Stimulated activated CD4-positive, alpha-beta T cell treated with anti-CD3 and anti-CD28 coated beads, TNF-alpha, amount 100 ng/mL, for 48 hours (primary cell): ENCODE measurements at regions not wholly inside any gene's neighbourhood (a gene's known extent, or its start where the extent isn't known, plus 50 kb on each side); places are given as distances from the start of the nearest gene placed in this dataset.
"Not testable (repeated sequence)": the region's sequence is repeated elsewhere in the genome, so short reads cannot be mapped to it uniquely, and the experiment has no call there.

ENCODE experiments used
- DNase-seq, 3 donors: peaks; one replicate each; pipeline ENCODE4 v3.0.0-alpha.2; 2020; ENCODE audit warnings: low read depth in 3 of 3

DNA sequence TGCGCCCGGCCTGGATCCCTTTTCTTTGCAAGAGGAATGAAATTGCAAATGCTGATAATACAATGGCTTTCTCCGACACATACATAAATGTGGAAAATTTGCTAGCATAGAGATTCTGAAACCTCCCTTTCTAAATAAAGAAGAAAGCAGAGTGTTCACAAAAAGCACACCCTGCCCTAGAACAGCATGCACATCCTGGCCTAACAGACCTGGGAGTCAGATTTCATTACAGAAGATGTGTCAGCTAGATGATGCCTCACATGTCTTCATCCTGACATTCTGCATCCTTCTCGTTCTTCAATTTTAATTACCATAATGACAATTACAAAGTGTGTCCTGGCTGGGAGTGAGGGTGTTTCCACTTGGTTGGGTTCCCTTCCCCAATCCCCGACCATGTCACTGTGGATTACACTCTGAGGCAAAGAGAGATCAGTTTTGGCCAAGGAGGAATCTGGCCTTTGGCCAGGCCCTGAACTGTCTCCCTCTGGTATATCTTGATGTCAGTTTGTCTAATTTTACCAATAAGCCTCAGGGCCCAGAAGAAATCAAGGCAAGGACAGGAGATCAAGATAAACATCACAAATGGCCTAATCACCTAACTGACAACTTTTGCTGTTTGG, 104.9 kb upstream of the SPATA12 start:
- no peak for DNase-seq

DNA sequence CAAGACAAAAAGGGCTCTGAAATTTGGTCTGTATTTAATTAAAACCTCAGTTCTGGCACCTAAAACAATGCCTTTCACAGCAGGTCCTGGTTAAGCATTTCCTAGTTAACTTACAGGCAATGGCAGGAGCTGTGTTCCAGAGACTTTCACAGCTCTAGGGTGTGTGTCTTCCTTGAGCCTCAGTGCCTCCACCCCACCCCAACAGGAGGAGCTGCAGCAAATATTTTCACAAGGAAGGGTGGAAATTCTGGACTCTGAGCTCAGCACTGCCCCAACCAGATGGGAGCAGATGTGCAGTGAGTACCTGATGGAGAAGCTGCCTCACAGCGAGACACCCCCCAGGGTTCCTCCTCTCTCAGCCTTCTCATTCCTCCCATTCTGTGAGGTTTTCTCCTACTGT, 106.3 kb upstream of the SPATA12 start:
- no peak for DNase-seq

DNA sequence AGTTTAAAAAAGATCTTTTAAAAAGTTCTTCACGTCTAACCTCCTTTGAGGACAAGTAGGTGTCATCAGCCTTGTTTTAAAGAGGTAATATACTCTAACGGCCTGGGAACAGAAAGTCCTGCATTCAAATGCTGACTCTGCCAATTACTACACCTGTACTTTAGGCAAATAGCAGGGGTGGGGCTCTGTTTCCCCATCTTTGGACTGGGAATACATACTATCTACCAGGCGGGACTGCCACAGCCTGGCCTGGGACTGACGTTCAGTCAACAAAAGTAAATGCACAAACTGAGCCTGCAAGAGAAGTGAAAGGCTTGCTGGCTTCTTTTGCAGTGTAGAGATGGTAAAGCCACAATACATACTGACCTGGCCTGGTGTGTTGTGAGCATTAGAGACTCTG, 107.6 kb upstream of the SPATA12 start:
- DNase-seq: no peak

DNA sequence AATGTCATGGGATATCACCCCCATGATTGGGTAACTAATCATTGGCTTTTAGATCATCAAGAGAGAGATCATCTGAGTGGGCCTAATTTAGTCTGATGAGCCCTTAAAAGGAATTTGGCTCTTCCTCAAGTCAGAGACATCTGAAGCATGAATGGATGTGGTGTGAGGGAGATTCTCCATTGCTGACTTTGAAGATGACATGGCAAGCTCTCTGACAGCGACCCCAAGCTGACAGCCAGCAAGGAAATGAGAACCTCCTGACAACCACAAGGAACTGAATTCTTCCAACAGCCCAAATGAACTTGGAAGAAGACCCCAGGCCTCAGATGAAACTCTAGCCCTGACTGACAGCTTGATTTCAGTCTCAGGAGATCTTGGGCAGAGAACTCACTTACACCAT, 108.4 kb upstream of the SPATA12 start:
- DNase-seq: no peak

DNA sequence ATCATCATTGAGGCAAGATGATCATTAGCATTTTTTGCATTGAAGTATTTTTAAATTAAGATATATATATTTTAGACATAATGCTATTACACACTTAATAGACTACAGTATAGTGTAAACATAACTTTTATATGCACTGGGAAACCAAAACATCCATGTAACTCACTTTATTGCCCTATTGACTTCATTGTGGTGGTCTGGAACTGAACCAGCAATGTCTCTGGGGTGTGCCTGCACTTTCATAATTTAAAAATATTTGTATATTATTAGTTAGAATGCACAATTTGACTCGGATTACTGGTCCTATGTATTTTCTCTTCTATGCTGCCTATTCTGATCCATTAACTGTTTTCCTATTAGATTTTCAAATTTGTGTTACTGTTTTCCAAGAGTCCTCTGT, 109.1 kb upstream of the SPATA12 start:
- no peak for DNase-seq

DNA sequence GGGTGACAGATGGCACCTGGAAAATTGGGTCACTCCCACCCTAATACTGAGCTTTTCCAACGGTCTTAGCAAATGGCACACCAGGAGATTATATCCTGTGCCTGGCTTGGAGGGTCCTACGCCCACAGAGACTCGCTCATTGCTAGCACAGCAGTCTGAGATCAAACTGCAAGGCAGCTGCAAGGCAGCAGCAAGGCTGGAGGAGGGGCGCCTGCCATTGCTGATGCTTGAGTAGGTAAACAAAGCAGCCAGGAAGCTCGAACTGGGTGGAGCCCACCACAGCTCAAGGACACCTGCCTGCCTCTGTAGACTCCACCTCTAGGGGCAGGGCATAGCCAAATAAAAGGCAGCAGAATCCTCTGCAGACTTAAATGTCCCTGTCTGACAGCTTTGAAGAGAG, 115.1 kb upstream of the SPATA12 start:
- not testable (repeated sequence) for DNase-seq

DNA sequence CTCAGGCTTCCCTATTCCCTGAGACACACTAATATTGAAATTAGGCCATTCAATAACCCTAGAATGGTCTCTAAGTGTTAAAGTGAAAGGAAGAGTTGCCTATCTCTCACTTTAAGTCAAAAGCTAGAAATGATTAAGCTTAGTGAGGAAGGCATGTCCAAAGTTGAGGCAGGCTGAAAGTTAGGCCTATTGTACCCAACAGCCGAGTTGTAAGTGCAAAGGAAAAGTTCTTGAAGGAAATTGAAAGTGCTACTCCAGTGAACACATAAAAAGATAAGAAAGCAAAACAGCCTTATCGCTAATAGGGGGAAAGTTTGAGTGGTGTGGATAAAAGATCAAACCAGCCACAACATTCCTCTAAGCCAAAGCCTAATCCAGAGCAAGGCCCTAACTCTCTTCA, 117.9 kb upstream of the SPATA12 start:
- DNase-seq: no peak

DNA sequence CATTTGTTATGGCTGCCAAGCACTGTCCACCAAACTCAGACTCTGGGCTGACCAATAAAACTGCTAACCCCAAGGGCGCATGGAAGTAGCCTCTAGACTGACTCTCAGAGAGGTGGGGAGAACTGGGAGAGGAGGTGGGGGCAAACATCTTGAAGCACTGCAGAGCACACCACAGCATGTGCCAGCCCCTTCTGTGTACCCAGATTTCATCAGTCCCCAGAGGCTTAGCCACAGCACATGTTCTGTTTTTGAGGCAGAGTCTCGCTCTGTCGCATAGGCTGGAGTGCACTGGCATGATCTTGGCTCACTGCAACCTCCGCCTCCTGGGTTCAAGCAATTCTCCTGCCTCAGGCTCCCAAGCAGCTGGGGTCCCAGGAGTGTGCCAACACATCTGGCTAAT, 119.5 kb upstream of the SPATA12 start:
- DNase-seq: no peak

DNA sequence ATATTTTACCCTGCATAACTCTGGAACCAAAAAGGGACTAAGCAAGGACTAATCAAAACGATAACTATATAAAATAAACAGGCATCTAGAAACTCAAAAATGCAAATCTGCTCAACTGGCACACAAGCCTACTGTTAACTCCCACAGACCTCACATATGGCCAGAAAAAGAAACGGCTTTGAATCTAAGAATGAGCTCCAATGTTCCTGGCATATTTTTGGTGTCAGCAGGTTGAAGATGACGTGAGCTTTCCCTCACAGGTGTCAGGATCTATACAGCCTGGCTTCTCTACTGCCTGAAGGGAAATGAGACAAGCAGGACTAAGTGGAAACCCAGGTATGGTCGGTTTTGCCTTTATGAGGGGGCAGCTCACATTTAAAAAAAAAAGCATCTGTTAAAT, 120.1 kb upstream of the SPATA12 start:
- DNase-seq: no peak

DNA sequence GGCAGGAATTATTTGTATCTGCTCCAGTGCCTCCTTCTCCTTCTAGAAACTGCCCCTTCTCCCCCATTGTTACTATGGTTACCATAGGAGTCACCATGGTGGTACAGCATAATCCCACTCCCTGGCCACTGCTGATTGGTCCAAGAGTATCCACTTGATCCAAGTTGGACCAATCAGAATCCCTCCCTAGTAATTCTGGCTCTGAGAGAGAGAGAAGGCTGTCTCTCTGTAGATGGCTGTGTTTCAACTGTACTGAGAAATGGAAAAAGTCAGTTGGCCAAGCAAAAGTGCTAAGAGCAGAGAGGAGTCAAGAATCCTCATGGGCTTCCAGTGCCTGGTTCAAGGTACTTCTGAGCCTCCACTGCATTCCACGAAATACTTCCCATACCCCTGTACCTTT, 120.6 kb upstream of the SPATA12 start:
- DNase-seq: no peak

DNA sequence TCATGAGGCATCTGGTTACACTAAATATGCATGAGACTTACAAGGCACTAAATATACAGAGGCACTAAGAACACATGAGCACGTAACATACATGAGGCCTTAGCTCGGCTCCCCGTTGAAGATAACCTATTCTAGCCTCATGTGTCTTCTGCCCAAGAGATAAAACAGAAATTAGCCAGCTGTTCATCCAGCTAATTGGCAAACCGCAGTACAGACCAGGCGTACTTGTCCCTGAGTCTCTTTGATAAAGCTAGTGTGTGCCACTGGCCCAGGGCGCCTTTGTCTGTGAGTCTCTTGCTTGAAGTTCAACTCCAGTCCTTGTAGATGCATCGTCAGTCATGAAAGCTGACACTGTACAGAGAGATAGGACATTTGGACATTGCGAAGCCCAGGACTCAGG, 121.9 kb upstream of the SPATA12 start:
- DNase-seq: no peak

DNA sequence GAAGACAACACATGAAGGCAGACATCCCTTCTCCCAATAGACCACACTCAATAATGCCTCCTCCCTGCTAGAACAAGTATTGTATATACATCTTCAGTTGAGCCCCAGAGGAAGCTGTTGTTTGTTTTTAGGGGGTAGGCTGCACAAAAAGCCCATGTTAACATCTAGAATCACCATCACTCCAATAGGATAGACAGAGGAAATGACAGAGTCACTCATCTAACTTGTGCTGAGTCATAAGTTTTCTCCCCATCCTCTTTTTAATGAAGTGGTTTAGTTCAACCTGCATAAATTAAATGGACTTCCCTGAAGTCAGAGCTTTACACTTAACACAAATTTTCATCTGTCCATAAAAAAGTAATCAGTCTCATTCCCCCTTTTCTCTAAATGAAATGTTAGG, 122.9 kb upstream of the SPATA12 start:
- no peak for DNase-seq

DNA sequence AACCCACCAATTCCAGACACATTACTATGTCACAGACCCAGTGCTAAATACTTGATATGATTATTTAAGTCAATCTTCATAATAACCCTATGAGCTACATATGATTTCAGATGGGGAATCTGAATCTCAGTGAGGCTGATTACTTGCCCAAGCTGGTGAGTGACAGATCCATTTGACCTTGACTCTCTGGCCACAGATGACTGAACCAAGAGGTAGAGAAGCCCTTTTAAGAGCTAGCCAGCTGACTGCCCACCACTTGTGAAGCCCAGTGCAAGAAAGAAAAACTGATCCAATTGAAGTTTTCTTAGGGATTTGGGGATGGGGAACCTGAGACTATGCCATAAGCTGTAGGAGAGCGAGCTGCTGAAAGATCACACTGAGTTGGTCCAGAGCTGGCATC, 124.7 kb upstream of the SPATA12 start:
- no peak for DNase-seq

DNA sequence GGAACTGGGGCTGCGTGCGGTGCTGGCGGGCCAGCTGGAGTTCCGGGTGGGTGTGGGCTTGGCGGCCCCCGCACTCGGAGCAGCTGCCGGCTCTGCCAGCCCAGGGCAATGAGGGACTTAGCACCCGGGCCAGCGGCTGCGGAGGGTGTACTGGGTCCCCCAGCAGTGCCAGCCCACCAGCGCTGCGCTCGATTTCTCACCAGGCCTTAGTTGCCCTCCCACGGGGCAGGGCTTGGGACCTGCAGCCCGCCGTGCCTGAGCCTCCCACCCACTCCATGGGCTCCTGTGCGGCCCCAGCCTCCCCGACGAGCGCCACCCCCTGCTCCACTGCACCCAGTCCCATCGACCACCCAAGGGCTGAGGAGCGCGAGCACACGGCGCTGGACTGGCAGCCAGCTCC, 126.0 kb upstream of the SPATA12 start:
- not testable (repeated sequence) for DNase-seq

DNA sequence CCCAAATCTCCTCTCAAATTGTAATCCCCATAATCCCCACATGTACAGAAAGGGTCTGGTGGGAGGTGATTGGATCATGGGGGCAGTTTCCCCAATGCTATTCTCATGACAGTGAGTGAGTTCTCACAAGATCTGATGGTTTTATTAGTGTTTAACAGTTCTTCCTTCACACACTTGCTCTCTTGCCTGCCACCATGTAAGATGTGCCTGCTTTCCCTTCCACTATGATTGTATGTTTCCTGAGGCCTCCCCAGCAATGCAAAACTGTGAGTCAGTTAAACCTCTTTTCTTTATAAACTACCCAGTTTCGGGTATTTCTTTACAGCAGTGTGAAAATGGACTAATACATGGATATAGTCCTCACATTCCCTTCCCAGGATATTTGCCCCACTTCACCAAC, 126.7 kb upstream of the SPATA12 start:
- no peak for DNase-seq

DNA sequence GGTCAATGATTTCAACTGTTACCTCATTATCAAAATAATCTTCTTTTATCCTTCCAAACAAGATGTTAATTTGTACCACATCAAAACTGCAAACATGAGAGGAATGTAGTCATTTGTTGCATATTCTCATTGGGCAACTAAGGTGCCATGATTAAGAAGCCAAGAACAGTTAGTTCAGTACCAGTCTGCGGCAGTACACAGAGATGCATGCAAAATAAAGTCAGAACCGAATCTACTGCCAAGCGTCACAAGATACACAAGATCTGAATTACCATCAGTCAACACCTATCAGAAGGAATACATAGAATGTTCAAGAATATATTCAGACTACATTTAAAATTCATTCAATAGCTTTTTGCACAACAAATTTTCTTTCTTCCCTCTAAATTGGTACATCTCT, 127.6 kb upstream of the SPATA12 start:
- no peak for DNase-seq

DNA sequence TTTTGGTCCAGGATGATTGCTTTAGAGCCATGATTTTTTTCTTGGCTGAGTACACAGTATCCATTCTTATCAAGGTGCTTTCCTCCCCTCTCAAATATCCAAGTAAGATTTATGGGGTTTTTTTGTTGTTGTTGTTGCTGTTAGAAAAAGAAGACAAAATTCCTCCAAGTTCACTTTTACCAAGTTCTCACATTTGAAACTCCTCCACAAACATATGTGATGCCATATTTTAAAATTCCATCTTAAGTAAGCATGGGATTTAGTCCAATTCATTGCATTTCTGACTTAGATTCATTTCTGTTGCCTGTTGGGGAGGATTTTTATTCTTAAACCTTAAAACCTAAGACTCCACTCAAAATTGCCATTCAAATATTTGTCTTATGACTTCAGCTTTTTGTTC, 128.6 kb upstream of the SPATA12 start:
- no peak for DNase-seq

DNA sequence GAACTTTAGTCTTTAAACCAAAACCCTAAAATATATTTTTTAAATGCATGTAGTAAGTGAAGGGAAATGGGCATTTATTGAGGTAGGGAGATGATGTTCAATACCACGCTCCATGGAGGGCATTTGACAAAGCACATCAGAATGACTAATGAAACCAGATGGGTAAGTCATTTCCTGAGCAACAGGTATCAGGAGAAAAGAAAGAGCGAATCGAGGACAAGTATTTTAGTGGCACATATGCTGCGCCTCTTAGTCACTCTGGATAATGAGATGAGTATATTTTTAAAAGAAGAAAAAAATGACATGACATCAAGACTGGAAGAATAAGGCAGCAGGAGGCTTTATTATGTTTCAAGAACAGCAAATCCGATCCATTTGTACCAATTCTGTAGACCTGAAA, 129.0 kb upstream of the ARHGEF3 start:
- no peak for DNase-seq

DNA sequence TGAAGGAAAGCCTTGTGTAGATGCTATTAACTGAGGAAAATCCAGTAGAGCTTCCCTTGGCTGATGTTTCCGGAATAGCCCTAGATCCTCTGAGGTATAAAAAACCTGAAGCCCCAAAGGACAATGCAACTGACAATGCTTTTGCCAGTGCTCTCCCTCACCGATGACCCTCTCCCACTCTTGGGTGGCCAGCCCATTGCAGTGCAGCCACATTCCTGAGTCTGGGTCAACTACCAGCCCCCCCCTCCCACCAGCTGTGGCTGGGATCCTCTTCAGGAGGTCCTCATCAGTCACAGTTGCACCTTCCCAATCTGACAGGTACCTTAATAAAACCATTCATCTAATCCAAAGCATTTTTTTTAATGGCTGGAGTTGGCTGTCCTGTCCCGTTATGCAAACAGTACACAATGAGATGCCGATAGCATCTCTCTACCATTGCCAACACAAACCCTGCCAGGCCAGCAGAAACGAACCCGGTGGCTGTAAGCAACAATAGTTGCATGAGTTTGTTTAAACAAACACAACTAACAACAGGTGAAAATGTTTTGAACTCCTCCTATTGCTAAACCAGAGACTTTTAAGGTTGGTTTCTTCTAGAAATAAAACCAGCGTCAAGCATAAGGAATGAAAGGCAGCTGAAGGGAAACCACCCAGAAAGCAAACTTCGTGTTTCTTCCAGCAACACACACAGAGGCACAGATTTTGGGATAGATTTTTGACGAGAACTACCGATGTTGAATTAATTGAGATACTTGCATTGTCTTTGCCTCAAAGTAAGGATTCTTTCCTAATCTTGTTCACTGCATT, 128.3 kb upstream of the ARHGEF3 start:
- no peak for DNase-seq

DNA sequence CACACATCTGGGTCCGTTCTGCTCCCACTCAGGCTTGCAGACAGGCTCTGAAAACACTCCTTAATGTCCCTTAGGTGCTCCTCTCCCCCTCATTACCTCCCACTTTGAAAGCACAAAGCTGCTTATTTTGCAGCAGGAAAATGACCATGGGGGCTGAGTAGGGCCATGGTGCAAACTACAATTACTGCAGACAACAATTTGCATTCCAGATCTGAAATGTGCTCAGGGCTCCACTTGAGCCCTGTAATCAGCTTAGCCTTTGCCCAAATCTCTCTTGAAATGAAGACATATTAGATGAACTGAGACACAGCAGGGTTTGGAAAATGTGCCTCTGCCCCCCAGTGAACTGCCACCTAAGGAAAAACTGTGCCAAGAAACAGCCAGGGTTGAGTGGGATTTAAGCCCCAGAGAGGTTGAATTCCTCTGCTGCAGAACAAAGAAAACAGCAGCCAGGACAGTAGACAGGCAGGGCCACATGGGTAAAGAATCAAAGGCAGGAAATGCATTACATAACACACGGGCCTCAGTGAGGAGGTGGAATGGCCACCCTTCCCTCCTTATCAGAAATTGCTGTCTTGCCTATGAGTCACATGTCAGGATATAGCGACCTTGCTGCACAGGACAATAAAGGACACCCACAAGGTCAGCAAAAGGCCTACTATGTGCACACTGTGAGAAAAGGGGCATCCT, 126.8 kb upstream of the ARHGEF3 start:
- no peak for DNase-seq

DNA sequence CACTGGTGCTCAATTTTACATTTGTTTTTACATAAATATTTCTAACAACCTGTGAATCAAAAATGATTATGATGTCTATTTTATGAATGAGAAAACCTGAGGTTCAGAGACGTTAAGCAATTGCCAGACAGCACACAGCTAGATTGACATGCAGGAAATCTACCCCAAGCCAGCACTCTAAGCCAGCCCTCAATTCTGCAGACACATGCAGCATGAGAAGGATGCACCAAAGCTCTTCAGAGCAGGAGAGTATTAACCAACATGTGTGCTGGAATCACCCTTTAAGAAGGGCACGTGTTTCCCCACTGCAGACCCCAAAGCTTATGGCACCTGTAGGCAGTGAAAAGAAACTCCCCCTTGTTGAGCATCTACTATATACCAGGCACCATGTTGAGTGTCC, 126.1 kb upstream of the ARHGEF3 start:
- DNase-seq: no peak

DNA sequence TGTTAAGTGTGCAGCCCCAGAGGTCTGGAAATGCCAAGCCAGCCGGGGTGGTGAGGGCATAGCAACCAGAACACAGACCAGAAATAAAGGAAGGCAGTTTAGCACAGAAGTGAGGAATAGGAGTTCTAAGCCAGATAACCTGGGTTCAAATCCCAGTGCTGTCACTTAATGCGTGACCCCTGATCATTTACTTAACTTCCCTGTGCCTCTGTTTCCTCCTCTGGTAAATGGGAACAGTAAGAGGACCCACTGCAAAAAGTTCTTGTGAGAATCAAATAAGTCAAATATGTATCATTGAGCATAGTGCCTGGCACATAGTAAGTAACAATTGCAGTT, 125.2 kb upstream of the ARHGEF3 start:
- no peak for DNase-seq

DNA sequence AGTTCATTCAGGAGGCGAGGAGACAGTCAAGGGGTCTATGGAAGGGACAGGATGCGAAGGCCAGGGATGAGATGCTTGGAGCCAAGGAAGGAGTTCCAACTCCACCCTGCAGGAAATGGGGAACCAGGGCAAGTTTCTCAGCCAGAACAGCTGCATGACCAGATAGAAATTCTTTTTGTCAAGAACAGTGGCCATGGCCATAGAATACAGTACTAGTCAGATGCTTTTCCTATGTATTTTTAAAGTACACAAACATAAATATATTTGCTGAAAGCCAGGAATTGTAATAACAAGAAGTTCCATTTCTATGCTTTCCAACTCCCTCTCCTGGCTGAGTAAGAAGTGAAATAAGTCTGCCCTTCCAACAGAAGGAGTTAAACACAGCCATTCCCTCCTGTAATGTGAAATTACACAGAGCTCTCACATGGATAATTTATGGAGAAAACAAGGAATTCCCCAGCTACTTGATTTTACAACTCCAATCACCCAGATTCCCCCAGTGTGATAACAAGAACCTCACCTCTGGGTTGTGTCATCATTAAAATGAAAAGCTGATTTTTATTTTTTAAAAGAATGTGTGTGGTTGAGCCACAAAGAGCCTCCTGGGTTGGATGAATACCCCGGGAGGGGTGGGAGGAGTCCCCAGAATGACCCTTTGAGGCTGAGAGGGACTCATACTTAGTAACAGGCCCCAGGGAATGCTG, 124.6 kb upstream of the ARHGEF3 start:
- DNase-seq: no peak
